K562 (cell line): ENCODE measurements at regions not wholly inside any gene's neighbourhood (a gene's known extent, or its start where the extent isn't known, plus 50 kb on each side); places are given as distances from the start of the nearest gene placed in this dataset.

Source experiments
- ATAC-seq: fragments of 200-7000 bp; cut with Tn5 transposase; 3 replicates; pipeline ENCODE4 v1.9.1; 2020; ENCODE audit warnings: moderate library complexity
- BruUV-seq: library from RNA; stranded (reverse); fragments of 400-500 nt; replicated peaks from 2 replicates; lab custom pipeline; 2021; lab: Mats Ljungman, UMichigan
- CTCF ChIA-PET: fragments of 300-600 bp; formaldehyde crosslinking; extraction: SDS; loops from one replicate; lab custom pipeline; 2021; ENCODE audit warnings: low intra/inter-chr PET ratio; lab: Yijun Ruan, JAX
- POLR2A ChIA-PET: fragments of 300-600, 350-650 bp; sonication (Branson Sonifier 250); formaldehyde crosslinking; extraction: SDS; loops from one replicate; lab custom pipeline; 2021; ENCODE audit warnings: antibody characterized with exemption, inconsistent platforms; lab: Yijun Ruan, JAX
- DNase-seq, 4 experiments: peaks; one replicate each; pipeline versions ENCODE4 v3.0.0 to v3.0.0-alpha.2; 2011 to 2018; ENCODE audit warnings: low spot score in 3 of 4, mixed read lengths in 3 of 4; ENCODE audit errors: extremely low read depth in 1 of 4
- FAIRE-seq: peaks from 2 replicates; lab custom pipeline; 2011; peaks lifted over from hg19 to GRCh38; lab: Jason Lieb, UNC
- H2AFZ ChIP-seq: 2 replicates; pipeline ENCODE4 v1.6.0; 2011; ENCODE audit warnings: low read depth, low read length, control low read depth, inconsistent platforms
- H3K27ac ChIP-seq: fragments of 200-600 bp; 3 replicates; pipeline ENCODE4 v1.8.0; 2011; ENCODE audit warnings: low read depth, mild to moderate bottlenecking, control low read depth, inconsistent platforms, low read length, moderate library complexity, mixed read lengths; ENCODE audit errors: extremely low read depth
- H3K27me3 ChIP-seq, 2 experiments: fragments of 300-600 bp in 1 of 2; 2 replicates in 1 of 2; 3 replicates in 1 of 2; pipeline versions ENCODE4 v1.6.0 to v1.8.0; 2011; ENCODE audit warnings: inconsistent platforms in 2 of 2, low read length in 2 of 2, mild to moderate bottlenecking in 1 of 2, mixed read lengths in 1 of 2, moderate library complexity in 1 of 2; ENCODE audit not compliant: control insufficient read depth in 2 of 2, insufficient read depth in 2 of 2
- H3K36me3 ChIP-seq: fragments of 300-600 bp; 3 replicates; pipeline ENCODE4 v1.8.0; 2011; ENCODE audit warnings: mild to moderate bottlenecking, low read length, inconsistent platforms; ENCODE audit not compliant: control insufficient read depth, insufficient read depth
- H3K4me1 ChIP-seq, 2 experiments: fragments of 200-600 bp in 1 of 2; replicated peaks in 1 of 2; 2 replicates in 1 of 2; 3 replicates in 1 of 2; pipeline versions ENCODE4 v1.5.1 to v1.8.0; 2011; ENCODE audit warnings: inconsistent platforms in 2 of 2, low read length in 2 of 2, mild to moderate bottlenecking in 1 of 2, mixed read lengths in 1 of 2, moderate library complexity in 1 of 2; ENCODE audit not compliant: control insufficient read depth in 2 of 2, insufficient read depth in 2 of 2
- H3K4me2 ChIP-seq: 2 replicates; pipeline ENCODE4 v1.6.1; 2011; ENCODE audit warnings: low read length, control low read depth, inconsistent platforms, mixed read lengths; ENCODE audit not compliant: insufficient read depth
- H3K4me3 ChIP-seq: fragments of 200-600 bp; sonication (generic), shearing (Covaris generic); 2 replicates; pipeline ENCODE4 v1.5.1; 2016; ENCODE audit warnings: control low read depth, inconsistent platforms
- H3K79me2 ChIP-seq: fragments of 200-600 bp; 3 replicates; pipeline ENCODE4 v1.8.0; 2011; ENCODE audit warnings: low read length, inconsistent platforms; ENCODE audit not compliant: control insufficient read depth, insufficient read depth
- H3K9ac ChIP-seq, 2 experiments: 2 replicates each; pipeline versions ENCODE4 v1.6.0 to v1.6.1; 2011; ENCODE audit warnings: low read depth in 2 of 2, low read length in 2 of 2, control low read depth in 1 of 2, inconsistent platforms in 1 of 2, mild to moderate bottlenecking in 1 of 2, mixed read lengths in 1 of 2; ENCODE audit not compliant: insufficient read depth in 1 of 2
- H3K9me1 ChIP-seq: one replicate; pipeline ENCODE4 v1.6.0; 2011; ENCODE audit warnings: inconsistent platforms, mild to moderate bottlenecking, low read length, moderate library complexity; ENCODE audit not compliant: control insufficient read depth, insufficient read depth
- H3K9me3 ChIP-seq: replicated peaks from 2 replicates; pipeline ENCODE4 v1.5.1; 2011; ENCODE audit warnings: low read depth, low read length, inconsistent platforms; ENCODE audit not compliant: control insufficient read depth, insufficient read depth
- H4K20me1 ChIP-seq: replicated peaks from 2 replicates; pipeline ENCODE4 v1.6.1; 2011; ENCODE audit warnings: low read length, inconsistent platforms, mixed read lengths; ENCODE audit not compliant: control insufficient read depth, insufficient read depth
- BCOR ChIP-seq: fragments of 450-650 bp; IDR thresholded peaks from 2 replicates; pipeline ENCODE4 v1.6.1; 2016
- CTBP1 ChIP-seq: fragments of 450-650 bp; IDR thresholded peaks from 2 replicates; pipeline ENCODE4 v1.6.1; 2016; ENCODE audit warnings: borderline replicate concordance
- HMG20A ChIP-seq: fragments of 450-650 bp; formaldehyde crosslinking; conservative IDR thresholded peaks from 2 replicates; pipeline ENCODE4 v1.4.0; 2020; ENCODE audit warnings: mild to moderate bottlenecking, mixed read lengths
- IFI16 ChIP-seq: fragments of 250-450 bp; sonication (Bioruptor Pico); IDR thresholded peaks from 2 replicates; pipeline ENCODE4 v2.1.2; 2022; ENCODE audit warnings: mild to moderate bottlenecking, inconsistent platforms
- PCBP1 ChIP-seq: fragments of 200-400 bp; formaldehyde crosslinking; IDR thresholded peaks from 2 replicates; pipeline ENCODE4 v1.6.1; 2018; ENCODE audit warnings: mild to moderate bottlenecking, low read depth, low read length; ENCODE audit not compliant: poor library complexity, severe bottlenecking
- PHF20 ChIP-seq: fragments of 450-650 bp; IDR thresholded peaks from 2 replicates; pipeline ENCODE4 v1.6.1; 2018; ENCODE audit not compliant: partially characterized antibody
- POLR2H ChIP-seq: IDR thresholded peaks from 2 replicates; pipeline ENCODE4 v1.6.1; 2016; ENCODE audit warnings: missing genetic modification characterization, low read depth, mild to moderate bottlenecking, control low read depth, missing compliant biosample characterization, moderate library complexity
- SIX5 ChIP-seq, 2 experiments: IDR thresholded peaks; 2 replicates each; pipeline ENCODE4 v1.6.1; 2011; ENCODE audit warnings: low read length in 2 of 2, borderline replicate concordance in 1 of 2, low read depth in 1 of 2, mild to moderate bottlenecking in 1 of 2, moderate library complexity in 1 of 2; ENCODE audit not compliant: insufficient read depth in 1 of 2
- SRSF7 ChIP-seq: fragments of 200-400 bp; formaldehyde crosslinking; optimal IDR thresholded peaks from 2 replicates; pipeline ENCODE3; 2017; ENCODE audit warnings: mild to moderate bottlenecking, low read depth, low read length
- TFAP4 ChIP-seq: sonication (generic); formaldehyde crosslinking; IDR thresholded peaks from 2 replicates; pipeline ENCODE4 v1.8.0; 2022; ENCODE audit warnings: missing genetic modification reagents, mild to moderate bottlenecking, moderate library complexity, borderline replicate concordance
- ZKSCAN3 ChIP-seq: fragments of 250-450 bp; sonication (Bioruptor Pico); IDR thresholded peaks from 2 replicates; pipeline ENCODE4 v1.4.0; 2020
- ZNF347 ChIP-seq: fragments of 450-650 bp; formaldehyde crosslinking; IDR thresholded peaks from 2 replicates; pipeline ENCODE4 v1.4.0; 2020; ENCODE audit warnings: low read depth, mild to moderate bottlenecking, moderate library complexity
- ZNF384 ChIP-seq: IDR thresholded peaks from 2 replicates; pipeline ENCODE4 v1.6.1; 2012; ENCODE audit warnings: low read depth, low read length, improper control_type of control experiment
- ZNF75A ChIP-seq: fragments of 450-650 bp; formaldehyde crosslinking; IDR thresholded peaks from 2 replicates; pipeline ENCODE4 v1.4.0; 2020; ENCODE audit warnings: mild to moderate bottlenecking
- WGBS: fragments of 100-300 bp; shearing (Covaris generic); methylation state at CpG from one replicate; pipeline ENCODE4 v1.1.6; 2016; ENCODE audit warnings: low coverage, mixed read lengths; ENCODE audit not compliant: insufficient coverage; ENCODE audit errors: missing lambda C conversion rate; 5-methylcytosine and 5-hydroxymethylcytosine counted together
- in situ Hi-C: fragments of 300-500 bp; cut with MboI; formaldehyde crosslinking; loops from 4 replicates; pipeline ENCODE4 v1.15.0; 2018; ENCODE audit warnings: inconsistent platforms, mixed read lengths
- intact Hi-C: fragments of 100-400 bp; cut with micrococcal nuclease; formaldehyde crosslinking; loops from 2 replicates; pipeline ENCODE4 v1.14.2; 2022
- TF ChIP-seq, protein P1 (sequence below): IDR thresholded peaks from 2 replicates; pipeline ENCODE4 v1.6.1; 2014; ENCODE audit warnings: antibody characterized with exemption
- TF ChIP-seq, protein P2 (sequence below): IDR thresholded peaks from 2 replicates; pipeline ENCODE4 v1.6.1; 2016; ENCODE audit warnings: missing genetic modification characterization, missing compliant biosample characterization
- TF ChIP-seq, protein P3 (sequence below): sonication (generic); formaldehyde crosslinking; IDR thresholded peaks from 2 replicates; pipeline ENCODE4 v1.9.0; 2022; ENCODE audit warnings: mild to moderate bottlenecking, missing genetic modification reagents
- TF ChIP-seq, protein P4 (sequence below): conservative IDR thresholded peaks from 2 replicates; pipeline ENCODE4 v1.6.1; 2011; ENCODE audit warnings: low read depth, mild to moderate bottlenecking, low read length; ENCODE audit not compliant: control insufficient read depth

DNA sequence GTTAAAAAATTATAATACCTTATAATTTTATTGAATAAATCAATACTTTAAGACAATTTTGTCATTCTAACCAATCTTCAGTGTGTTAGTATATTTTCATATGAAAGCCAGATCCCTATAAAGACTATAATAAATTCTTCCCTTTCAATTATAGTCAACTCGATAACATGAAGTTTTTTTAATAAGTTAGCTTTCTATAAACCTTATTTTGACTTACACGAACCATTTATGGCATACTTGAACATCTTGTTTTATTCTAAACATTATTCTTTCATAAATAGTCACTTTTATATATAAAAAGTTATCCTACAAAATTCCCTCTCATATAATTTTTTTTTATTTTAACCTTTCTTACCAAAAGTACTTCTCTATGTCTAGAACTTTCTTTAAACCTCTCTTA lies 1002.3 kb downstream of the TMEM121 start:
- Histone ChIP-seq H2AFZ (no peak overlapping the region), H4K20me1 (no peaks in the 10 kb centered on the region), H3K27me3 (no peaks in the 10 kb centered on the region), H3K9me3 (no peaks in the 10 kb centered on the region), H3K4me1 (no peaks in the 10 kb centered on the region), H3K79me2 (no peaks in the 10 kb centered on the region), H3K4me3 (no peak overlapping the region), H3K9ac (no peak overlapping the region), H3K36me3 (no peaks in the 10 kb centered on the region), H3K9me1 (no peaks in the 10 kb centered on the region), H3K27ac (no peak overlapping the region), H3K4me2 (no peak overlapping the region)
- CTCF ChIA-PET: no interaction called here
- POLR2A ChIA-PET: no interaction called here
- ATAC-seq: no peak
- no TSS peak for BruUV-seq
- intact Hi-C loops: no loop called here
- TF ChIP-seq POLR2H (no peak), CTBP1 (no peak), ZNF75A (no peak), BCOR (no peak), ZNF384 (no peak), SIX5 (IDR thresholded peaks at IDR 0.05; ENCODE audit: borderline replicate concordance in 1 of 2, insufficient read depth in 1 of 2, low read depth in 1 of 2, low read length in 2 of 2) (no peak), IFI16 (CRISPR knock-in tag) (no peak), PCBP1 (no peak), ZKSCAN3 (no peak), TFAP4 (no peak), PHF20 (no peak), HMG20A (CRISPR knock-in tag) (no peak), SRSF7 (no peak), ZNF347 (CRISPR knock-in tag) (no peak)
- TF ChIP-seq, protein P1, sequence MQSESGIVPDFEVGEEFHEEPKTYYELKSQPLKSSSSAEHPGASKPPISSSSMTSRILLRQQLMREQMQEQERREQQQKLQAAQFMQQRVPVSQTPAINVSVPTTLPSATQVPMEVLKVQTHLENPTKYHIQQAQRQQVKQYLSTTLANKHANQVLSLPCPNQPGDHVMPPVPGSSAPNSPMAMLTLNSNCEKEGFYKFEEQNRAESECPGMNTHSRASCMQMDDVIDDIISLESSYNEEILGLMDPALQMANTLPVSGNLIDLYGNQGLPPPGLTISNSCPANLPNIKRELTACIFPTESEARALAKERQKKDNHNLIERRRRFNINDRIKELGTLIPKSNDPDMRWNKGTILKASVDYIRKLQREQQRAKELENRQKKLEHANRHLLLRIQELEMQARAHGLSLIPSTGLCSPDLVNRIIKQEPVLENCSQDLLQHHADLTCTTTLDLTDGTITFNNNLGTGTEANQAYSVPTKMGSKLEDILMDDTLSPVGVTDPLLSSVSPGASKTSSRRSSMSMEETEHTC: no peak
- TF ChIP-seq, protein P2, sequence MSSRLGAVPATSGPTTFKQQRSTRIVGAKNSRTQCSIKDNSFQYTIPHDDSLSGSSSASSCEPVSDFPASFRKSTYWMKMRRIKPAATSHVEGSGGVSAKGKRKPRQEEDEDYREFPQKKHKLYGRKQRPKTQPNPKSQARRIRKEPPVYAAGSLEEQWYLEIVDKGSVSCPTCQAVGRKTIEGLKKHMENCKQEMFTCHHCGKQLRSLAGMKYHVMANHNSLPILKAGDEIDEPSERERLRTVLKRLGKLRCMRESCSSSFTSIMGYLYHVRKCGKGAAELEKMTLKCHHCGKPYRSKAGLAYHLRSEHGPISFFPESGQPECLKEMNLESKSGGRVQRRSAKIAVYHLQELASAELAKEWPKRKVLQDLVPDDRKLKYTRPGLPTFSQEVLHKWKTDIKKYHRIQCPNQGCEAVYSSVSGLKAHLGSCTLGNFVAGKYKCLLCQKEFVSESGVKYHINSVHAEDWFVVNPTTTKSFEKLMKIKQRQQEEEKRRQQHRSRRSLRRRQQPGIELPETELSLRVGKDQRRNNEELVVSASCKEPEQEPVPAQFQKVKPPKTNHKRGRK (tag): no peak
- TF ChIP-seq, protein P3, sequence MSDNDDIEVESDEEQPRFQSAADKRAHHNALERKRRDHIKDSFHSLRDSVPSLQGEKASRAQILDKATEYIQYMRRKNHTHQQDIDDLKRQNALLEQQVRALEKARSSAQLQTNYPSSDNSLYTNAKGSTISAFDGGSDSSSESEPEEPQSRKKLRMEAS (CRISPR knock-in tag): no peak
- TF ChIP-seq, protein P4, sequence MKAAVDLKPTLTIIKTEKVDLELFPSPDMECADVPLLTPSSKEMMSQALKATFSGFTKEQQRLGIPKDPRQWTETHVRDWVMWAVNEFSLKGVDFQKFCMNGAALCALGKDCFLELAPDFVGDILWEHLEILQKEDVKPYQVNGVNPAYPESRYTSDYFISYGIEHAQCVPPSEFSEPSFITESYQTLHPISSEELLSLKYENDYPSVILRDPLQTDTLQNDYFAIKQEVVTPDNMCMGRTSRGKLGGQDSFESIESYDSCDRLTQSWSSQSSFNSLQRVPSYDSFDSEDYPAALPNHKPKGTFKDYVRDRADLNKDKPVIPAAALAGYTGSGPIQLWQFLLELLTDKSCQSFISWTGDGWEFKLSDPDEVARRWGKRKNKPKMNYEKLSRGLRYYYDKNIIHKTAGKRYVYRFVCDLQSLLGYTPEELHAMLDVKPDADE: no peak
- in situ Hi-C loops: no loop called here
- 0% methylated on average over 2 of the region's 2 CpGs for WGBS
- no peak for FAIRE-seq
- DNase-seq: no peak
